GM12874 (cell line): ENCODE measurements at regions not wholly inside any gene's neighbourhood (a gene's known extent, or its start where the extent isn't known, plus 50 kb on each side); places are given as distances from the start of the nearest gene placed in this dataset.

Experiments used
- CTCF ChIP-seq: IDR thresholded peaks from 2 replicates; pipeline ENCODE4 v1.5.1; 2011; ENCODE audit warnings: low read depth, mild to moderate bottlenecking, control low read depth, low read length, moderate library complexity; ENCODE audit not compliant: insufficient read depth

GRCh38 chr13:108408672-108409071 is 139.2 kb downstream of the TNFSF13B start:
- no peak for TF ChIP-seq CTCF

GRCh38 chr13:108409730-108410129 is 140.2 kb downstream of the TNFSF13B start:
- TF ChIP-seq CTCF, result no peak

DNA sequence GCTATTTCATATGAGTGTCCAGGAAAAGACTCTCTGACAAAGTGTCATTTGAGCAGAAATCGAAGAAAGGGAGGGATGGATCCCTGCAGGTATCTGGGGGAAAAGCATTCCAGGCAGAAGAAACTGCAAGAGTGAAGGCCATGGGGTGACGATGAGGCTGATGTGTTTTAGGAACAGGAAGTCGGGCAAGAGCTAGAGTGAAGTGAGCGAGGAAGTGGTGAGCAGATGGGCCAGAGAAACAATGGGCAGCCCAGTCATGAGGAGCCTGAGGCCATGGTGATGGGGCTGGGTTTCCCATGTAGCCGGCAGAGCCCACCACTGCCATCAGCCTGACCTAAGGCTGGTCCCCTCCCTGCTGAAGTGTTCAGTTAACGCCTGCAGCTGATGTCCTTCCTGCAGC is 150.2 kb downstream of the TNFSF13B start:
- no peak for TF ChIP-seq CTCF

GRCh38 chr13:108425056-108425455 is 155.5 kb downstream of the TNFSF13B start:
- TF ChIP-seq CTCF, result no peak

GRCh38 chr13:108426893-108427292 is 157.4 kb downstream of the TNFSF13B start:
- TF ChIP-seq CTCF, result no peak

GRCh38 chr13:108427355-108427754 is 157.8 kb downstream of the TNFSF13B start:
- TF ChIP-seq CTCF, result no peak

DNA sequence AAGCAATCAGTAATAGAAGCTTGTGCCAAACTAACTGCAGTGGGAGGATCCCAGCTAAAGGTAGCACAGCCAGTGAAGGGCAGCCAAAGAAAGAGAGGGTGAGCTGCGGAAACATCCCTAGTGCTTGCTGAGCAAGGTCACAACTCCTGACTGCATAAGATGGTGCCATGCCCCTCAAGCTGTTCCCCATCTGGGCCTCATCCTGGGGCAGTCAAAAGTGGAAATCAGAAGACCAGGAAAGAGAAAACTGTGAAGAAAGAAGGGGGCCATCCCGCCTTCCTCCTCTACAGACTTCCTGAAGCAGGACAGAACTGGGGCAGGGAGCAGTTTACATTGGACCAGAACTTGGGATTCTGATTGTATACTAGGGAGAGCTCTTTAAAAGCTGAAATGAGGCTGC is 159.2 kb downstream of the TNFSF13B start:
- TF ChIP-seq CTCF, result no peak
